GM21515 (cell line): ENCODE measurements at regions not wholly inside any gene's neighbourhood (a gene's known extent, or its start where the extent isn't known, plus 50 kb on each side); places are given as distances from the start of the nearest gene placed in this dataset.

Experiments
- ATAC-seq: cut with Tn5 transposase; IDR thresholded peaks from one replicate; pipeline ENCODE4 v1.9.1; 2021; ENCODE audit not compliant: unreplicated experiment

DNA sequence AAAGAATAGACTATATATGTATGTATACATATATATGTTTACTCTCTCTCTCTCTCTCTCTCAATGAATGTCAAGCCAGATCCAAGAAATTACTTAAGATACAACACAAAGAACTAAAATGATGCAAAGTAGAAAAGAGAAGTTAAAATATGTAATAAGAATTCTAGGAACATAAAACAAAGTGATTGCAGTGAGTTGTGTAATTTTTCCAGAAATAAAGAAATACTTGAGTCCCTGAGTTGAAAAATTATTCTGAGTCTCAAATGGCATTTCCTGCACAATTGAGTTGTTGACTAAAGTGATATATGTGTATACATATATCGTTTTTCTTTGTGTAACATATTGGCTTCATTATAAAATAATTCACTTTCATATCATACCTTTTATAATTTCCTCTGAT, 262.4 kb downstream of the INSIG2 start:
- no peak for ATAC-seq

DNA sequence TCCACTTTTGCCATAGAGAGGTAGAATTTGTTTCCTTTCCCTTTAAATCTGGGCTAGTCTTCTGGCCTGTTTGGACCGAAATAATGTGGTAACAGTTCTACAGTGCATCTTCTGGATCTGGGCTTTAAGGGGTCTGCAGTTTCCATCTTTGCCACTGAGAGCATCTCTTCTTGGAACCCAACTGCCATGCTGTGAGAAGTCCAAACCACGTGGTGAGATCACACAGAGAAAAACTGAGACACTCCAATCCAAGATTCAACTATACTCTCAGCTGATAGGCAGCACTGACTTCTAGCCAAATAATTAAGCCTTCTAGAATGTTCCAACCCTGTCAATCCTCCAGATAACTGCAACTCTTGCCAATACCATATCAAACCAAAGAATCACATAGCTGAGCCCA, 261.1 kb downstream of the INSIG2 start:
- no peak for ATAC-seq

DNA sequence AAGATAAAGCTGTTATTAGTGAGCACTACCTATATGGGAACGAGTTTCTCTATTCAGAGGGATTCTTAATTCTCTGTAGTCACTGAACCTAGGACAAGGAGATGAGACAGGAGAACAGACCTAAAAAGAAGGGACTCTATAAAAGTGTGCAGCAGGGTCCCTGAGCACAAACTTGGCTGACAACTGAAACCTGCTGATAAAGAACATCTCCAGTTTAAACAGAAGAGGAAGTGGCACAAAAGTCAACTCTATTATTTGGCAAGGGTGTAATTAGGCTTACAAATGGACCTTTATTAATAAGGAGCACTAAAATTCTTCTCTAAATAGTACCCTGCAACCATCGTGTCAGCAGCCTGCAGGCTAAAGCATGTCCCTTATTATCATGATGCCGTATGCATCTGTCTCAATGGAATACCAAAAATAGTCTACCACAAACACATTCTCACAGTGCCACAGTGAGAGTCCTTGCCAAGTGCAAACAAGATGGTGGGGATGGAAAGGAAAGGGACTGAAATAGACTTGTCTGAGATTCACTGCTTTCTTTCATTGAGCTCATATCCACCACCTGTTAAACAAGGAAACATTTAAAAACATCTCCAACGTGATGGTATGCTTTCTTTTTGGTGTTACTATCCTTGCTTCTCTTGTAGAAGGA, 260.2 kb downstream of the INSIG2 start:
- no peak for ATAC-seq

DNA sequence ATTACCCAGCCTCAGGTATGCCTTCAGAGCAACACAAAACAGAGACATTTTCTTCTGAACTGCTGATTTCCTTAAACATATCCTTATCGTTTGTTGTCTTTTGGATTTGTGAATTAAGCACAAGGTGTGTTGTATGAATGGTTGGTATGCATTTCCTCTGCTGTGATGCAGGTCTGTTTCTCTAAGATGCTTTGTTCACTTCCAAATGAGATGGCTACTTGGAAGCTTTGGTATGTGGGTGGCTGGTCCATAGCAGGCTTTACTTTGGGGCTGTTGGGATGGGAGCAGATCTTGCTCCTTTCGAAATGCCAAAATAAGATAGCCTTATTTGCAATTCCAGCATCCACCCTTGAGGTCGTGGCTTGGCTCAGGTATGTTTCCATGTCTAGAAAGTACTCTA, 257.2 kb downstream of the INSIG2 start:
- no peak for ATAC-seq

- ATAC-seq, result no peak
Measured at GRCh38 chr2:118340103-118340502, 251.8 kb downstream of the INSIG2 start.

DNA sequence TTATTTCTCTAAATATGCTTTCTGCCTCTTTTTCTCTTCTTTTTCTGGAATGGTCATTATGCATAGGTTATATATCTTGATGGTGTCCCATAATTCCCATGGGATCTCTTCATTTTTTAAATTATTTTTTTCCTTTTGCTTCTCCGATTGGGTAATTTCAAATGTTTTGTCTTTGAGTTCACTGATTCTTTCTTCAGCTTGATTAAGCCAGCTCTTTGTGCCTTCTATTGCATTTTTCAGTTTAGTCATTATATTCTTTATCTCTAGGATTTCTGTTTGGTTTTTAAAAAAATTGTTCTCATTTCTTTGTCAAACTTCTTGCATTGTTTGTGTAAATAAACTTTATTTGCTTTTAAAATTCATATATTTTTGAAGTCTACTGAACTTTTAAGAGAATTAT, 251.1 kb downstream of the INSIG2 start:
- no peak for ATAC-seq

GRCh38 chr2:118333664-118334063, 245.4 kb downstream of the INSIG2 start:
- no peak for ATAC-seq

DNA sequence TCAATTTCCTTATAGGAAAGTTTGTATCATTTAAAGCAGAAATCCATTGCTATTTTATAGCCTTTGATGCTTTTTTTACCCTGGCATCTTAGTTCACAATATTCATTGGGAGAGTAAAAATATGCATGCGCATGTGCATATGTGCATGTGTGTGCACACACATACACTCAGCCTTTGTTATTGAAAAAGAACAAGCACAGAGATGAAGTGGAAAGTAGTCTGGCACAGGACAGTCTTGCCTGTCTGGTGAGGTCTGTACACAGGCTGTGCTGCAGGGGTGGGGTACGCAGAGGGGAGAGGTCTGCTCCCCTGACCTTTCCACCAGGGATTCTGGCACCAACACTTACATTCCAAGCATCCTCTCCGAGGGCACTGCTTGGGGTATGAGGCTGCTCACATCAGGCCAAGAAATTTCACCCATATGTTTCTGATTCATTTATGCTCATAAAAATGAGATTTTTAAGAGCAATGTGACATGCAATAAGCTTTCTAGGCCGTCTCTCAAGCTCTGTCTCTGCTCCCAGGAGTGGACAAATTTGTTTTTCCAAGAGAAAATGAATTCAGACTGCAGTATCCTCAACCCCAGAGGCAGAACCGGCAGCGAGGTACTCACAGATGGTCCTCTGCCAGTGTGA, 237.2 kb downstream of the INSIG2 start:
- ATAC-seq, result no peak

DNA sequence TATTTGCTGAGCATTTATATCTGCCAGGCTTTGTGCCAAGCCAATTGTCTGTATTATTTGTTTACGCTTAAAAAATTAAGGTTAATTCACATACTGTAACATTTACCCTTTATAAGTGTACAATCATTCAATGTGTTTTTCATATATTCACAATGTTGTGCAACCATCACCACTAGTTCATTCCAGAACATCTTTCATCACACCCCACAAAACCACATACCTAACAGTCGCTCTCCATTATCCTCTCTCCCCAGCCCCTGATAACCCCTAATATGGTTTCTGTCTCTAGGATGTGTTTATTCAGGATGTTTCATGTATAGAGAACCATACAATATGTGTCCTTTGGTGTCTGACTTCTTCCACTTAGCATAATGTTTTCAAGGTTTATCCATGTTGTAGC, 234.1 kb downstream of the INSIG2 start:
- ATAC-seq, result no peak

GRCh38 chr2:118321432-118322105, 233.3 kb downstream of the INSIG2 start:
- no peak for ATAC-seq

DNA sequence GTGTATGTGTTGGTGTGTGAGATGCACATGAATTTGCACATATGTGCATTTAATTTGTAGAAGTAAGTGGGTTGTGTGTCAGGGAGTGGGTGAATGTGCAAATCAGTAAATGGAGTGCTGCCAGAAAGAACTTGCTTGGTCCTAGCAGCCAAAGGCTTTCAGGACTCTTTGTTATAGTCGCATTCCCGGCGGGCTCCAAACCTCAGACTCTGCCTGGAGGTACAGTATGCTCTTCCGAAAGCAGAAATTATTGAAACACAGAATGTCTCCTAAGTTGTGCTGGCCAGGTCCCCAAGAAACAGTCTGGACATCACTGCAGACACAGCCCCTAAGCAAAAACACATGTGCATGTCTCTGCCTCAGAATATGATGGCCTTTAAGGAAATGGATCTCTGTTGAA, 232.4 kb downstream of the INSIG2 start:
- no peak for ATAC-seq

DNA sequence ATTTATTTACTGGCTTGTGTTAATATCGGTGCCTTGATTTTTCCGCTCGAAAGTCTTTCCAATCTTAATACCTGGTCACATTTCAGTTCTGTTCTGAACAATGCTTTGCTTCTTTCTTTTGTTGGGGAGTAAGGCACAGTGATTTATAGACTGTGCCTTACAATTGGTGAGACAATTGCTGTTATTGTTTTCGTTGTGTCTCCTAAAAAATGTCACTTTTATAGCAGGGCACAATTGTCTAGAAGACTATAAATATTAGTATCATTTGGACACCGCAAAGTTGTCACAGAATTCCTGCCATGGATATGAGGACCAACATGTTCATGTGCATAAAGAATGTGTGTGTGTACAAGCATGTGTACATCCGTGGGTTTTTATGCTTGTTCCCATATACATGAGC, 231.9 kb downstream of the INSIG2 start:
- ATAC-seq, result no peak

- ATAC-seq, result no peak
Measured at GRCh38 chr2:118319271-118319684, 231.0 kb downstream of the INSIG2 start.

GRCh38 chr2:118315606-118316005, 227.3 kb downstream of the INSIG2 start:
- no peak for ATAC-seq

DNA sequence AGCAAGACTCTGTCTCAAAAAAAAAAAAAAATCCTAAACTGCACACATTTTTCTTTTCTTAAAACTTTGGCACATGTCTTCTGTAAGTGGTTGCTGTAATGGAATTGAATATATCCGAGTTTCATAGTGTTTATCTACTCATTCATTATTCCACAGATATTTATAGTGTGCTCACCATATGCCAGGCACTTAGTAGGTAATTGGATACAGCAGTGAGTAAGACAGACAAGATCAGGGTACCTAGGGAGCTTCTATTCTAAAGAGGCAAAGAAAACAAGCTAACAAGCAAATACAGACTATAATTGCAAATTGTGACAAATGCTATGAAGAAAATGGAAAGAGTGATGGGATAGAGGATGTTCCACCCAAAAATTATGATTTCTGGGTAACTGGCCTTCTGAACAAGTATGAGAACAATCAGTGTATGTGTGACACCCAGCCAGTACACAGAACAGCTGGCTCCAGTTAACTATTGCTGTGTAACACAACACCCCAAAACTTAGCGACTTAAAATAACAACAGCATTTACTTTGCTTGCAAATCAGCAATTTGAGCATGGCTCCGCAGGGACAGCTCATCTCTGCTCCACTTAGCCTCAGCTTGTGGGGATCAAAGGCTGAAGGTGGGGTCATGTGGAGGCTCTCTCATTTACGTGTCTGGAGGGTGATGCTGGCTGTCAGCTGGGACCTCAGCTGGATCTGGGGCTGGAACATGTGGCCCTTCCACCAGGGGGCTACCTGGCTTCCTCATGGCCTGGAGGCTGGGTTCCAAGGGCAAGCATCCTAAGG, 224.9 kb downstream of the INSIG2 start:
- ATAC-seq, result no peak

DNA sequence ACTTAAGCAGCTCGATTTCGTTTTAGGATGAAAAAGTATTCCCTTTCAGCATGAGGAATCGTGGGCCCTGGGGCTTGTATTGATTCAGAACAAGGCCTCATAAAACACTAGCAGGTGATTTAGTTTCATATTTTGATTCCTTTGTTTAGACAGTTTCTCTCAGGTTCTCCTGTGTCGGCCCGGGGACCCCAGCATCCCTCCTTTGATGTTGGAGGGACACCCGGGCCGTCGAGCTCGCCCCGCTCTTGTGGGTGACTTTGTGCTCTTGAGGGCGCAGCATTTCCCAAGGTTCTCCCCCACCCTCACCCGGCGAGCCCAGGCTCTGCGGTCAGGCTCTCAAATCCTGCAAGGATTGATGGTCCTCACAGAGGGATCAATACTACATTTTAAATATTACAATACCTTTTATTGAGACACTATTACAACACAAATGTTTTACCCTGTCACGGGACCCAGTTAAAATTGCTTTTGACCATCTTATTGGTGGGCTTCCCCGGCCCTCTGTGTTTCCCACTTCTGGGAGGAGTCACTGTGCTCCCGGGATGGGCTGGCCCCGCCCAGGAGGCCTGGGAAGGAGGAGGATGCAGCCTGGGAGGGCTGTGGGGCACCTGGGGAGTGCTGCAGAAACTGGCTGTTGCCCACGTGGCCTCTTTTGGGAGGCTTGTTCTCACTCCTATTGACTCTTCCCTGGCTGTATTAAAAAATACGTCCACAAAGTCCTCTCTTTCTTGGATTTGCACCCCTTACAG, 222.6 kb downstream of the INSIG2 start:
- no peak for ATAC-seq

DNA sequence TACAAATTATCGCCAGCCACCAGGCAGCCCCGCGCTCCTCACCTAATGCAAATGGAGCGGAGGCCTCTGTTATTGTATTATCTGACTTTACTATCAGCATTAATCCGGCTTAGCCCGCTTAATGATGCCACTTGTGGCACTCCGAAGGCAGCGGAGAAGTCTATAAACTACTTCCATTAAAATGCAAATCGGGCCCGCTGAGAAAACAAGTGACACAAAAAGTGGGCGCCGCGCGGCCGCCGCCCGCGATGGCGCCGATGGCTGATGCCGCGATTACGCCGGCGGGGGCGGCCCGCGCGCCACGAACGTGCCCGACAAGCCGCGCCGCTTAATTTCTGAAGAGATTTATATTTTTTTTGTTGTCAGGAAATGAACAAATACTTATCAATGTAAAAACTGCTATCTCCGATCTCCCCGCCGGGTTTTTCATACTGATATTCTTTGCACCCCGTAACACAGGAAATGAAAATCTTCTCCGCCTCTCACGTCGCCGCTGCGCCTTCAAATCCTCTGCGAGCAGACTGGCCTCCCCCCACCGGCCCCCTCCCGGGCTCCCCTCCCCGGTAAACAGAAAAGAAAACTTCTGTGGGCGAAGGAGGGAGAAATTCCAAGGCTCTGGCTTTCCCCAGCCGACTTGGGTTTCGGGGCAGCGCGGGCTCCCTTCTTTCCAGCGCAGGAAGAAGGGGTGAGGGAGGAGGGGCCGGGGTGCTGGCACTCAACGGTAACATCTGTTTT, 221.8 kb downstream of the INSIG2 start:
- ATAC-seq, result peak; percentile 57

DNA sequence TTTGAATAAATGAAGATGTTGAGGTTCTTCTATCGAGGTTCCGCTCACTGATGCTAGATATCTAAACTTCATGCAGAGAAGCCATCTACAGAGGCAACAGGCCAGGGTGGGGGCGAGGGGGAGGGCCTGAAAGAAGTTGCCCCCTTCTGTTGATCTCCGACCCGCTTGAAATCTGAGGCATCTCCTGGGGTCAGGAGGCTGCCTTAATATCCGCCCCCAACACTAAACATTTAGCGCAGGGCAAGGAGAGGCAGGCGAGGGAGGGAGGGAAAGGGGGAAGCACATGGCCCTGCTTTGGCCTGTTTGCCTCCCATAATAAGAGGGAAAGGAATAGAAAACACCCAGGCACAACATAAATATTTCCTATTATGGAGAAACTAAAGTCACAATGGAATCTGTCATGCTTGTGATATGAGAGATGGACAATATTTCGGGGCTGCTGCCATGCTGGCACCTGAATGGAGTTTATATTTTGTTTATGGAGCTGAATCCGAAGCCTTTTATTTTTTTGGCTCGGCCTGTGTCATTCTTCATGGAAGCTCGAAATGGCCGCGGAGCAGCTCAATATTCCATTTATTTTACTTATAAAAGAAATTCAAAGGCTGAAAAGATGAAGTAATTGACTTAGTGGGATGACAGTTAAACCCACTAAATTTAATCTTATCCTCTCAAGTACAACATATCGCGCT, 221.1 kb downstream of the INSIG2 start:
- no peak for ATAC-seq

DNA sequence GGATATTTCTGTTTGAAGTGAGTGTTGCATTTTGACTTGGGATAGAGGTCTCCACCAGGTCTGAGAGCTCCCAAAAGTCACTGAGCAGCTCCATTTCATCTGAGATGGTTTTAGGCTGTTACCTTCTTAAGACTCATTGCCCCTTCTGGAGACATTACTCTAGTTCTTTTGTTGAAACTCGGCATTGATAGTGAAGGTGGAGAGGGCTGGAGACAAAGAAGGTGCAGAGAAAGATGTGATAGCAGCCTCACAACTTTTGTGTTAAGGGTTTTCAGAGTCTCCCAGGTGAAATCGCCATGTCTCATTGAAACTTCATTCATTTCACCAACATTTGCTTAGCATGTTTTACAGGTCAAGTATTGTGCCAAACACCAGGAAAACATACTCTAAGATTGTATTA, 219.6 kb downstream of the INSIG2 start:
- ATAC-seq, result no peak

- ATAC-seq, result no peak
Measured at GRCh38 chr2:118301248-118301647, 213.0 kb downstream of the INSIG2 start.
